C4-2B (cell line): ENCODE measurements at regions not wholly inside any gene's neighbourhood (a gene's known extent, or its start where the extent isn't known, plus 50 kb on each side); places are given as distances from the start of the nearest gene placed in this dataset.

ENCODE experiments used
- H3K27ac ChIP-seq: fragments of 450-650 bp; 2 replicates; pipeline ENCODE4 v1.5.1; 2017
- CTCF ChIP-seq: fragments of 450-650 bp; conservative IDR thresholded peaks from 2 replicates; pipeline ENCODE4 v1.5.1; 2017; ENCODE audit warnings: mild to moderate bottlenecking
- ZFX ChIP-seq: fragments of 450-650 bp; IDR thresholded peaks from 2 replicates; pipeline ENCODE4 v1.6.1; 2017

- TF ChIP-seq CTCF (no peak), ZFX (no peak)
- no peak overlapping the region for H3K27ac ChIP-seq
Measured at GRCh38 chr5:61687371-61687770, 355.3 kb downstream of the ZSWIM6 start.

DNA sequence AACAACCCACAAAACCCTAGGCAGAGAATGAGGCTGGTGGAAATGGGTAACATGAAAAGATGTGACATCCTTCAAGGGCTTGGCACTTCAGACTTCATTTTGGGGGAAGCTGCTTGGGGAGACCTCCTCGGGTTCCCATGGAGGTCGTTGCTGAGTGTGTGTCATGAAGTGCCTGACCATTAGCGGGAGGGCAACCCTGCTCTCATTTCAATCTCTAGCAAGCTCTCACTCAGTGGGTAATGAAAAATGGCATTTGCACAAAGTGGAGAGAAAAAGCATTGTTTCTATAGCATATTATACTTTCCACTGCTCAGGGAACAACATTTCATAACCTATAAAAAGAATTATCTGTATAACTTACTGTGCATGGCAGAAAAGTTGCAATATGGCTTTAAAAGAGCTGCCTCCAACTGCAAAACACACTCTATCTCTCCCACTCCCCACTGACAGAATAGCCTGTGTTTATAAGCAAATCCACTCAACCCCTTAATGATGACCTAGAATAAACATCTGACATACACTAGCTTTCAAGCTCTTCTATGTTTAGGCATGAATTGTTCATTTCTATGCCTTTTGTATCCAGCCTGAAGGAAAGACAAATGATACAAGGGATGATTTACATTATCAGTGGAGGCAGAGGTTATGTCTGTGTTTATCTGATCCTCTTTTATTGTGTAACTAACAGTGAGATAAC, 357.2 kb downstream of the ZSWIM6 start:
- no peak for TF ChIP-seq CTCF
- no peak for TF ChIP-seq ZFX
- H3K27ac ChIP-seq = no peak overlapping the region

DNA sequence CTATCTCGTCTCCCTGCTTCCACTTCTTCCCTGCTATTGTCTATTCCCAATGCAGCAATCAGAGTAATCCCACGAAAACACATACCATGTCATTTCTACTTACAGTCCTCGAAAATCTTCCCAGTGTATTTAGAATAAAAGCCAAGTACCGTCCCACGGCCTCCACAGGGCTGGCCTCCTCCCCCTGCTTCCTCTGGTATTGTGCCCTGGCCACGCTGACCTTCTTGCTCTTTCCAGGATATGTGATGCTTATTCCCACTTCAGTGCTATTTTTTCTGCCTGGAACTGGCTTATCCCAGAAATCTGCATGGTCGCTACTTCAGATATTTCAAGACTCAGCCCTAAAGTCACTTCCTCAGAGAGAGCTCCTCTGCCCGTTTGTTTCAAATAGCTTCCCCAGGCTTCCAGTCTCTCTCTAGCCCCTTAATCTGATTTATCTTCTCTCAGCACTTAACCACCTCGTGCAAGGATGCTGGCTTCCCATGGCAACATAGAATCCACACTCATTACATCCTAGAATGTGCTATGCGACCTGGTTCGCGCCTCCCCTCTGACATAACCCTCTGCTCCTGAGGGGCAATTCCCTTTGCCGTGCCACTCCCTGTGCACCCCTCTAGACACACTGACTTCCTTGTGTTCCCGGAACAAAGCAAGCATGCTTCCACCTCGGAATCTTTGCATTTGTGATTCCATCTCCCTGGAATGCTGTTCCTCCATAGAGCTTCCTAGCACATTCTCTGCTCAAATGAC, 365.9 kb downstream of the ZSWIM6 start:
- H3K27ac ChIP-seq = no peak overlapping the region
- TF ChIP-seq CTCF = no peak
- no peak for TF ChIP-seq ZFX

DNA sequence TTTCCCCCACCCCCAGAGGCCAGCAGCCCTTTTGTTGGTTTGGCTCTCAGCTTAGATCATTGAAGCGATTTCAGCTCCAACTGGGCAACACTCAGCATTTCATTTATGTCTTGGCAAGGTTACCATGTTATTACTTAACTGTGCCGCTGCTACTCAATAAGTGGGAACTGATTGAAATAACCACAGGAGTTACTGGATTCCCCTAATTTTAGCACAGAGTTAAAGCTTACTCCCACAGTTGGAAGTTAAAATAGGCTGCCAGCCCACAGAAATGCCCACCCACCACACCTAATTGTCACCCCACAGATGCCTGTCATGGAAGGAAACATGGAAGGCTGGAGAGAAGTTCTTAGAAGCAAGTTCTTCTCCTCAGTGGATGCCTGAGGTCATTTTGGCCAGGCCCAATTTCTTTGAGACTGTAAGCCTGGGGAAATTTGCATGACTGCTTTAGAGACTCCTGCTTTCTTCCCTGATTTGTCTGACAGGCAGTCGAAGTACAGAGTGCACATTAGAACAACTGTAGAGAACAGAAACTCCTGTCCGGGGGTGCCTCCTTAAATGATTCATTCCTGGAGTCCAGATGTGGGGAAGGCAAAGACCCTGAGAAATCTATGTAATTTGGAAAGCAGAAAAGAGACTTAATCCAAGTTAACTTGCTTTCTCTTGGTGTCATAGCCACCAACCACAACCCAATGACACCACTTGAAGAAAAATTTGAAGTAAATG, 370.0 kb downstream of the ZSWIM6 start:
- TF ChIP-seq ZFX (no peak), CTCF (no peak)
- H3K27ac ChIP-seq = no peak overlapping the region

DNA sequence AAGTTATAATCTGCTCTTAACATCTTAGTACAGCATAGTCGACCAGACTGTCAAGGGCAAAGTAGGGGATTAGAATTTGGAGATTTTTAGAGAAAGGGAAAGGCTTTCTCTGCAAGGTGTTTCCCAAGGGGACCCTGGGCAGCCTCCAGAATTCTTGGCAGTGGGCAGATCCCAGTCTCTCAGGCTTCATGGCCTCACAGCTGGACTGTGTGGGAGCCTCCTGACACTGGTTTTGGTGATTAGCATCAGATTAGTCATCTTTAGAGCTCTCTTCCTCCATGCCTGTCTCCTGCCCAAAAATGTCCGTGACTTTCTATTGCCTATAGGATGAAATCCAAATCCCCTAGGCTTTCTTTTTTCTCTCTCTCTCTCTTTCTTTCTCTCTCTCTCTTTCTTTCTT, 370.7 kb downstream of the ZSWIM6 start:
- H3K27ac ChIP-seq = no peak overlapping the region
- TF ChIP-seq CTCF = no peak
- TF ChIP-seq ZFX = no peak

DNA sequence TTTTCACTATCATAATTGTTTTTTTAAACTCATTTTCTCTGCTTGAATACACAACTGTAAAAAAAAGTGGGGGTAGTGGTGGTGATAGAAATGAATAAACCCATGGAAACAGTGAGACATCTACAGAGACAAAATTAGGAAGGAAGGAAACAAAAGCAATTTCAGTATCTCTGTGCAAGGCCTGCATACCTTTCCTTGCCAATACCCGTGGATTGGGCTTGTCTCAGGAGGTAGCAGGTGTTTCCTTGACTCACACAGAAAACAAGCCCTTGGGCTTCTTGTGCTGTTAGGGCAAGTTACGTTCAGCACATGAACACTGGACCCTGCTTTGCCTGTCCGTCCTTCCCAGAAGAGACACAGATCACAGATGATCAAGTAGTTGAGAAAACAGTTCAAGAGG, 372.2 kb downstream of the ZSWIM6 start:
- no peak for TF ChIP-seq CTCF
- TF ChIP-seq ZFX = no peak
- no peak overlapping the region for H3K27ac ChIP-seq

- no peak overlapping the region for H3K27ac ChIP-seq
- TF ChIP-seq ZFX (no peak), CTCF (no peak)
Measured at GRCh38 chr5:61706751-61707150, 374.7 kb downstream of the ZSWIM6 start.
